ENCODE measurements at regions not wholly inside any gene's neighbourhood (a gene's known extent, or its start where the extent isn't known, plus 50 kb on each side); places are given as distances from the start of the nearest gene placed in this dataset.

GRCh38 chr4:126965877-126966276 lies 666.9 kb upstream of the INTU start:
- H3K9me3 ChIP-seq (ENCODE audit: insufficient read depth, low read length) = no peaks in the 10 kb centered on the region
- H3K4me3 ChIP-seq (ENCODE audit: insufficient read length, low read depth) = no peak overlapping the region
- no peak for DNase-seq (ENCODE audit: low read depth, low spot score)
- TF ChIP-seq ZNF274 (IDR thresholded peaks at IDR 0.05; ENCODE audit: low read depth, low read length) (no peak), YY1 (IDR thresholded peaks at IDR 0.05; ENCODE audit: insufficient read depth, insufficient read length) (no peak), SUZ12 (IDR thresholded peaks at IDR 0.05; ENCODE audit: extremely low read depth, insufficient read depth, insufficient read length) (no peak)
- no peak overlapping the region for H3K9ac ChIP-seq (ENCODE audit: insufficient read length, low read depth)
- H3K27me3 ChIP-seq (ENCODE audit: insufficient read depth, insufficient read length) = no peaks in the 10 kb centered on the region
- no peaks in the 10 kb centered on the region for H3K36me3 ChIP-seq (ENCODE audit: insufficient read depth, insufficient read length, low read length)
- no peaks in the 10 kb centered on the region for H3K4me1 ChIP-seq (ENCODE audit: insufficient read depth, insufficient read length)

DNA sequence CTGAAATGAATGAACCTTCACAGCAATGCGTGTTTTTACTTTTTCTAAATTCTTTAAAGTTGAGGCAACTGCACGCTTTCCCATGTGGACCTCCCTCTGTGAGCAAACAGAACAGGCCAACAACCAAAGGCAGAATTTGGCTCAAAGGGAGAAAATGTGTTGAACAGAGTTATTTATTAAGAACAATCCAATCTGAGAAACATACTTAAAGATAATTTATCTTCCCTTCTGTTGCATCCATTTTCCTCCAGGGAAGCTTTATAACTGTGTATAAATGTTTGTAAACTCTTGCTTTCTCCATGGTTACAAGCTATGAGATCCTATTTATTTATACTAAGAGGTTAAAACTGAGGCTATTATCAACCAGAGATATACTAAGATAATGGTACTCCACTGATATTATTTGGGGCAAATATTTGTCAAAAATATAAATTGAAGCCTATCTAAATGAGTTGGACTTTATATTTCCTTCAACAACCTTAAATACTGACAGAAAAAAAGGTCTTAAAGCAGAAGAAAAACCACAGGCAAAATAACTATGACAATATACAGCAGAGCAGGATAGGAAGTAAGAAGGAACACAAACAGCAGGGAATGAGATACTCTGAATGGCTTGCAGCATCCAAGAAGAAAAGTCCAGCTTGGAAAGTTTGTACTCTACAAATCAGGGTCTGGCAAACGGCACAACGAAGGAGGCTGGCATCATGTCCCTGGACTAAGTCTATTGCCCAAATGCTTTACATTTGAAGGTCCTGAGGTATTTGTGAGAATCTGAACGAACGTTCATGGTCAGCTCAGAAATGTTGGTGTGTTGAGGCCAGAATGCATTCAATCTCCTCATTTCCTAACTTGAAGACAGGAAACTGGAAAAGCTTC lies 663.2 kb upstream of the INTU start:
- no peaks in the 10 kb centered on the region for H3K4me1 ChIP-seq (ENCODE audit: insufficient read depth, insufficient read length)
- TF ChIP-seq YY1 (IDR thresholded peaks at IDR 0.05; ENCODE audit: insufficient read depth, insufficient read length) (no peak), SUZ12 (IDR thresholded peaks at IDR 0.05; ENCODE audit: extremely low read depth, insufficient read depth, insufficient read length) (no peak), ZNF274 (IDR thresholded peaks at IDR 0.05; ENCODE audit: low read depth, low read length) (no peak)

DNA sequence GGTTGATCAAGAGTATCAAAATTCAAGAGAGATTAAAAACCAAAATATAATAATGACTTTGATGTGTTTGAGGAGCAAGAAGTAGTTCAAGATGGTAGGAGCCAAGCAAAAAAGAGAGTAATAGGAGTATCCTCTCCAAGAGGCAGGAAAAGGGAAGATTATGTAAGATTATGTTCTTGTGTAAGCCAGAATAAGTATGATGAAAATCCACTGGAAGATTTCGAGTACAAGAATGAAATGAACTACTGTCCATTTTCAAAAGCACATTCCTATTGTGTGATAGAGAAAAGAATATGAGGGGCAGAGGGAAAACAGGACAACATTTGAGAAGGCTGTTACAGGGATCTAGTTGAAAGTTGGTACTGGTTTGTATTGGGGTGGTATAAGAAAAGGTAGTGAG lies 659.6 kb upstream of the INTU start:
- no peaks in the 10 kb centered on the region for H3K36me3 ChIP-seq (ENCODE audit: insufficient read depth, insufficient read length, low read length)
- no peak for DNase-seq (ENCODE audit: low read depth, low spot score)
- H3K4me1 ChIP-seq (ENCODE audit: insufficient read depth, insufficient read length) = no peaks in the 10 kb centered on the region
- TF ChIP-seq SUZ12 (IDR thresholded peaks at IDR 0.05; ENCODE audit: extremely low read depth, insufficient read depth, insufficient read length) (no peak), ZNF274 (IDR thresholded peaks at IDR 0.05; ENCODE audit: low read depth, low read length) (no peak), YY1 (IDR thresholded peaks at IDR 0.05; ENCODE audit: insufficient read depth, insufficient read length) (no peak)
- no peaks in the 10 kb centered on the region for H3K9me3 ChIP-seq (ENCODE audit: insufficient read depth, low read length)
- H3K4me3 ChIP-seq (ENCODE audit: insufficient read length, low read depth) = no peak overlapping the region
- H3K27me3 ChIP-seq (ENCODE audit: insufficient read depth, insufficient read length) = no peaks in the 10 kb centered on the region
- H3K9ac ChIP-seq (ENCODE audit: insufficient read length, low read depth) = no peak overlapping the region

More for the DNA sequence above, 663.2 kb upstream of the INTU start:
- Histone ChIP-seq H3K4me3 (ENCODE audit: insufficient read length, low read depth) (no peak overlapping the region), H3K9me3 (ENCODE audit: insufficient read depth, low read length) (no peaks in the 10 kb centered on the region), H3K36me3 (ENCODE audit: insufficient read depth, insufficient read length, low read length) (no peaks in the 10 kb centered on the region), H3K9ac (ENCODE audit: insufficient read length, low read depth) (no peak overlapping the region), H3K27me3 (ENCODE audit: insufficient read depth, insufficient read length) (no peaks in the 10 kb centered on the region)
- DNase-seq (ENCODE audit: low read depth, low spot score) = no peak

GRCh38 chr4:126976850-126977632 lies 655.7 kb upstream of the INTU start:
- no peaks in the 10 kb centered on the region for H3K36me3 ChIP-seq (ENCODE audit: insufficient read depth, insufficient read length, low read length)
- H3K27me3 ChIP-seq (ENCODE audit: insufficient read depth, insufficient read length) = no peaks in the 10 kb centered on the region
- H3K4me3 ChIP-seq (ENCODE audit: insufficient read length, low read depth) = no peak overlapping the region
- TF ChIP-seq SUZ12 (IDR thresholded peaks at IDR 0.05; ENCODE audit: extremely low read depth, insufficient read depth, insufficient read length) (no peak), ZNF274 (IDR thresholded peaks at IDR 0.05; ENCODE audit: low read depth, low read length) (no peak), YY1 (IDR thresholded peaks at IDR 0.05; ENCODE audit: insufficient read depth, insufficient read length) (no peak)
- H3K4me1 ChIP-seq (ENCODE audit: insufficient read depth, insufficient read length) = no peaks in the 10 kb centered on the region
- no peak for DNase-seq (ENCODE audit: low read depth, low spot score)
- H3K9ac ChIP-seq (ENCODE audit: insufficient read length, low read depth) = no peak overlapping the region
- no peaks in the 10 kb centered on the region for H3K9me3 ChIP-seq (ENCODE audit: insufficient read depth, low read length)

DNA sequence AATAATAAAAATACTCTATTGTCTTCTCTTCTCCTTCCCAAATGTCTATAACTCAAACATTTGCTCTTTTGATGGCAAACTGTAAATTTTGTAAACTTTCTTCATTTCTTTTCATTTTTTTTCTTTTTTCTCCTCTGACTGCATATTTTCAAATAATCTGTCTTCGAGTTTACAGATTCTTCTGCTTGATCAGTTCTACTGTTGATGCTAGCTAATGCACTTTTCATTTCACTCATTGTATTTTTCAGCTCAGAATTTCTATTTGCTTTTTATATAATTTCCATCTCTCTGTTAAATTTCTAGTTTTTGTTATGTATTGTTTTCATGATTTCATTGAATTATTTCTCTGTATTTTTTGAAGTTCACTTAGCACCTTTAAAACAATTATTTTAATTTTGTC lies 646.8 kb upstream of the INTU start:
- no peak overlapping the region for H3K9ac ChIP-seq (ENCODE audit: insufficient read length, low read depth)
- no peak for TF ChIP-seq YY1 (IDR thresholded peaks at IDR 0.05; ENCODE audit: insufficient read depth, insufficient read length)
- TF ChIP-seq ZNF274 (IDR thresholded peaks at IDR 0.05; ENCODE audit: low read depth, low read length) = no peak
- TF ChIP-seq SUZ12 (IDR thresholded peaks at IDR 0.05; ENCODE audit: extremely low read depth, insufficient read depth, insufficient read length) = no peak
- no peaks in the 10 kb centered on the region for H3K27me3 ChIP-seq (ENCODE audit: insufficient read depth, insufficient read length)
- H3K9me3 ChIP-seq (ENCODE audit: insufficient read depth, low read length) = no peaks in the 10 kb centered on the region
- H3K36me3 ChIP-seq (ENCODE audit: insufficient read depth, insufficient read length, low read length) = no peaks in the 10 kb centered on the region
- DNase-seq (ENCODE audit: low read depth, low spot score) = no peak
- no peaks in the 10 kb centered on the region for H3K4me1 ChIP-seq (ENCODE audit: insufficient read depth, insufficient read length)
- H3K4me3 ChIP-seq (ENCODE audit: insufficient read length, low read depth) = no peak overlapping the region

DNA sequence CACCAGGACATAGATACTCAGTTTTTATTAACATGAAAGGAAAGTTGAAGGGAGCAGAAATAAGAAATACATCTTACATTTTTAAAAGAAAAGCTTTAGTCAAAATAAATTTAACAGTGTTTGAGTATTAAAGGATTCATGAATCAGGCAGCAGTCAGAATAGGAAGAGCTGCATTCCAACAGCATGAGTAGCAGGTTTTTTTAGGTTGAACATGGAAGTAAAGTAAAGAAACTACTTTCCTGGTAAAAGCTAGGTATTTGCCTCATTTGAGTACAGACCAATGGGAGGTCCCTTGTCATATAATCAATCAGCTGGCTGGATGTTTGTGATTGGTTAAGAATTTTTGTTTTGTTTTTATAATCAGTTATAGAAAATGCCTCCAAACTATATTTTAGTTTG lies 645.9 kb upstream of the INTU start:
- no peaks in the 10 kb centered on the region for H3K27me3 ChIP-seq (ENCODE audit: insufficient read depth, insufficient read length)
- DNase-seq (ENCODE audit: low read depth, low spot score) = no peak
- no peak overlapping the region for H3K4me3 ChIP-seq (ENCODE audit: insufficient read length, low read depth)
- H3K9ac ChIP-seq (ENCODE audit: insufficient read length, low read depth) = no peak overlapping the region
- no peaks in the 10 kb centered on the region for H3K36me3 ChIP-seq (ENCODE audit: insufficient read depth, insufficient read length, low read length)
- no peaks in the 10 kb centered on the region for H3K4me1 ChIP-seq (ENCODE audit: insufficient read depth, insufficient read length)
- no peak for TF ChIP-seq ZNF274 (IDR thresholded peaks at IDR 0.05; ENCODE audit: low read depth, low read length)
- TF ChIP-seq YY1 (IDR thresholded peaks at IDR 0.05; ENCODE audit: insufficient read depth, insufficient read length) = no peak
- TF ChIP-seq SUZ12 (IDR thresholded peaks at IDR 0.05; ENCODE audit: extremely low read depth, insufficient read depth, insufficient read length) = no peak
- H3K9me3 ChIP-seq (ENCODE audit: insufficient read depth, low read length) = no peaks in the 10 kb centered on the region

GRCh38 chr4:126991965-126992364 lies 640.8 kb upstream of the INTU start:
- Histone ChIP-seq H3K4me1 (ENCODE audit: insufficient read depth, insufficient read length) (no peaks in the 10 kb centered on the region), H3K9ac (ENCODE audit: insufficient read length, low read depth) (no peak overlapping the region), H3K9me3 (ENCODE audit: insufficient read depth, low read length) (no peaks in the 10 kb centered on the region), H3K36me3 (ENCODE audit: insufficient read depth, insufficient read length, low read length) (no peaks in the 10 kb centered on the region), H3K27me3 (ENCODE audit: insufficient read depth, insufficient read length) (no peaks in the 10 kb centered on the region), H3K4me3 (ENCODE audit: insufficient read length, low read depth) (no peak overlapping the region)
- no peak for TF ChIP-seq YY1 (IDR thresholded peaks at IDR 0.05; ENCODE audit: insufficient read depth, insufficient read length)
- TF ChIP-seq SUZ12 (IDR thresholded peaks at IDR 0.05; ENCODE audit: extremely low read depth, insufficient read depth, insufficient read length) = no peak
- TF ChIP-seq ZNF274 (IDR thresholded peaks at IDR 0.05; ENCODE audit: low read depth, low read length) = no peak
- no peak for DNase-seq (ENCODE audit: low read depth, low spot score)
